Suppressor macrophage treated with lipopolysaccharide for 4 hours (primary cell): ENCODE measurements at regions not wholly inside any gene's neighbourhood (a gene's known extent, or its start where the extent isn't known, plus 50 kb on each side); places are given as distances from the start of the nearest gene placed in this dataset.
A peak's percentile ranks its signal among the peaks of the same experiment; 100 is the strongest.

Experiments
- DNase-seq: peaks from one replicate; pipeline ENCODE4 v3.0.0-alpha.2; 2020

- peak; percentile 16 for DNase-seq
Observed at GRCh38 chr10:60664859-60665258, 113.4 kb upstream of the CDK1 start.

- peak; percentile 26 for DNase-seq
Observed at GRCh38 chr10:60663850-60664249, 114.4 kb upstream of the CDK1 start.

- DNase-seq = no peak
Observed at GRCh38 chr10:60662917-60663614, 115.2 kb upstream of the CDK1 start.

- DNase-seq = no peak
Observed at GRCh38 chr10:60661637-60662036, 116.6 kb upstream of the CDK1 start.

- no peak for DNase-seq
Observed at GRCh38 chr10:60660625-60661024, 117.7 kb upstream of the CDK1 start.

- DNase-seq = peak; percentile 11
Observed at GRCh38 chr10:60654813-60655464, 123.3 kb upstream of the CDK1 start.

- no peak for DNase-seq
Observed at GRCh38 chr10:60652628-60653027, 125.7 kb upstream of the CDK1 start.

- no peak for DNase-seq
Observed at GRCh38 chr10:60650378-60650800, 127.9 kb upstream of the CDK1 start.

- DNase-seq = no peak
Observed at GRCh38 chr10:60649485-60650377, 128.5 kb upstream of the CDK1 start.

GRCh38 chr10:60648761-60649160 is 129.5 kb upstream of the CDK1 start:
- no peak for DNase-seq

- peak; percentile 76 for DNase-seq
Observed at GRCh38 chr10:60646966-60647796, 131.1 kb upstream of the CDK1 start.

- no peak for DNase-seq
Observed at GRCh38 chr10:60645980-60646379, 132.3 kb upstream of the CDK1 start.

GRCh38 chr10:60644436-60645130 is 133.7 kb upstream of the CDK1 start:
- no peak for DNase-seq

- DNase-seq = no peak
Observed at GRCh38 chr10:60643874-60644273, 134.4 kb upstream of the CDK1 start.

GRCh38 chr10:60629332-60629731 is 148.9 kb upstream of the CDK1 start:
- DNase-seq = no peak

- DNase-seq = no peak
Observed at GRCh38 chr10:60627778-60628748, 150.2 kb upstream of the CDK1 start.

GRCh38 chr10:60626037-60626436 is 152.2 kb upstream of the CDK1 start:
- no peak for DNase-seq

GRCh38 chr10:60623627-60624026 is 154.7 kb upstream of the CDK1 start:
- DNase-seq = no peak

- no peak for DNase-seq
Observed at GRCh38 chr10:60621018-60621417, 157.3 kb upstream of the CDK1 start.

GRCh38 chr10:60618861-60619260 is 159.4 kb upstream of the CDK1 start:
- no peak for DNase-seq

- no peak for DNase-seq
Observed at GRCh38 chr10:60615541-60615940, 162.7 kb upstream of the CDK1 start.
